ENCODE measurements at regions not wholly inside any gene's neighbourhood (a gene's known extent, or its start where the extent isn't known, plus 50 kb on each side); places are given as distances from the start of the nearest gene placed in this dataset.
"Not testable (repeated sequence)": the region's sequence is repeated elsewhere in the genome, so short reads cannot be mapped to it uniquely, and the experiment has no call there.

- Histone ChIP-seq H3K27me3 (no peaks in the 10 kb centered on the region), H3K4me1 (no peaks in the 10 kb centered on the region), H3K36me3 (no peaks in the 10 kb centered on the region), H3K4me3 (ENCODE audit: low read depth, low read length) (no peak overlapping the region), H3K9me3 (no peaks in the 10 kb centered on the region)
- no peak for DNase-seq
- TF ChIP-seq CTCF (IDR thresholded peaks at IDR 0.05; ENCODE audit: low read depth, low read length), result no peak
Observed at GRCh38 chr18:78492813-78493371, 486.7 kb upstream of the SALL3 start.

- not testable (repeated sequence) for H3K27me3 ChIP-seq; H3K9me3 ChIP-seq; H3K4me3 ChIP-seq (ENCODE audit: low read depth, low read length); DNase-seq; H3K4me1 ChIP-seq; H3K36me3 ChIP-seq
Observed at GRCh38 chr18:78493490-78493889, 486.1 kb upstream of the SALL3 start.

- no peak for TF ChIP-seq CTCF (IDR thresholded peaks at IDR 0.05; ENCODE audit: low read depth, low read length)
- Histone ChIP-seq H3K36me3 (no peaks in the 10 kb centered on the region), H3K9me3 (no peaks in the 10 kb centered on the region), H3K4me1 (no peaks in the 10 kb centered on the region), H3K27me3 (no peaks in the 10 kb centered on the region), H3K4me3 (ENCODE audit: low read depth, low read length) (no peak overlapping the region)
- no peak for DNase-seq
Observed at GRCh38 chr18:78494204-78495085, 485.2 kb upstream of the SALL3 start.

DNA sequence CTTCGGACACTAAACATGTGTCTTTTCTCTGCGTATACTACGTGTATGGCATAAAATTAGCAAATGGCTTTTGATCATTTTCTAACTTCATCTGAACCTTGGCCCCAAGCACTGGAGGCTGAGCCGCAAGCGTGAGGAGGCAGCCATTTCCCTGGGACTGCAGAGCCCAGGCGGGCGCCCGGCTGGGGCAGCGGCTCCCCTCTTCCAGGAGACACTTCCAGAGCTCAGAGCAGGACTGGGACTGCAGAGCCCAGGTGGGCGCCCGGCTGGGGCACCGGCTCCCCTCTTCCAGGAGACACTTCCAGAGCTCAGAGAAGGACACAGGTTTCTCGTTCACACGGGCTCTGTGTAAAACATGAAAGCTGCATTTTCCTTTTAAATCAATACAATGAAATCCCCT is 484.1 kb upstream of the SALL3 start:
- no peak for TF ChIP-seq CTCF (IDR thresholded peaks at IDR 0.05; ENCODE audit: low read depth, low read length)
- Histone ChIP-seq H3K4me3 (ENCODE audit: low read depth, low read length) (no peak overlapping the region), H3K4me1 (no peaks in the 10 kb centered on the region), H3K36me3 (no peaks in the 10 kb centered on the region), H3K9me3 (no peaks in the 10 kb centered on the region), H3K27me3 (no peaks in the 10 kb centered on the region)
- no peak for DNase-seq

DNA sequence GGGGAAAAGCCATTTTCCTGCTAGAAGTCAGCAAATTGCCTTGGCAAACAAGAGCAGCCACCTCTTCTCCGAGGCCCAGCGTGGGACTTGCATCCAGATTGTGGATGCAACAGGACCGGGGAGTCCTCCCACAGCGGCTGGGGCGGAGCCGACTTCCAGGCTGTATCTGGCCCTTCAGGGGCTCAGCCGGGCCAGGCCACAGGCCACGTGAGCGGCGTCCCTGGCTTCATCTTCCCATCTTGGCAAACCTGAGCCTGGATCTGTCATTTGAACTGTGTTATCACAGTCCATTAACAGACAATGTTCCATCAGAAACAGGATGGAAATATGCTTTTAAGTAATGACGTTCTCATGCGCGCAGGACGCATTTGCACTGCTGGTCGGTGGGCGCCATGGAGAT is 483.5 kb upstream of the SALL3 start:
- no peaks in the 10 kb centered on the region for H3K36me3 ChIP-seq
- no peak for TF ChIP-seq CTCF (IDR thresholded peaks at IDR 0.05; ENCODE audit: low read depth, low read length)
- no peaks in the 10 kb centered on the region for H3K9me3 ChIP-seq
- H3K4me3 ChIP-seq (ENCODE audit: low read depth, low read length), result no peak overlapping the region
- no peaks in the 10 kb centered on the region for H3K27me3 ChIP-seq
- DNase-seq, result no peak
- no peaks in the 10 kb centered on the region for H3K4me1 ChIP-seq

DNA sequence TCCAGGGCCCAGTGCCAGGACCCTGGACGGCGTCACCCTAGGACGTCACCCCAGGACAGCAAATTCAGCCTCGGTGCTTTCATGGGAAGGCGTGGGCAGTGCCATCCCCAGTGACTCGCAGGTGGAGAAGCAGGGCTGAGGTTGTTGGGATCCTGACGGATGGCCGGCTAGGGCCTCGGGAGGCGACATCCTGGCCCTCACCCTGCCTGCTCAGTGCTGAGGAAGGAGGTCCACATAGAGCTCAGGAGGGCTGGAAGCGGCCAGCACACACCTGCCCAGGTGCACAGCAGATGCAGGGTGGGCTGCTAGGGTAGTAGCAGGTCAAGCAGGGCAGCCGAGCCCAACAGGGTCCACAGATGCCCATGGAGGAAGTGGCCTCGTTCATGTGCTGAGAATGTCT is 482.0 kb upstream of the SALL3 start:
- Histone ChIP-seq H3K27me3 (no peaks in the 10 kb centered on the region), H3K36me3 (no peaks in the 10 kb centered on the region), H3K4me1 (no peaks in the 10 kb centered on the region), H3K9me3 (no peaks in the 10 kb centered on the region), H3K4me3 (ENCODE audit: low read depth, low read length) (no peak overlapping the region)
- no peak for DNase-seq
- TF ChIP-seq CTCF (IDR thresholded peaks at IDR 0.05; ENCODE audit: low read depth, low read length), result no peak

All from BE2C (cell line).